ENCODE measurements at regions not wholly inside any gene's neighbourhood (a gene's known extent, or its start where the extent isn't known, plus 50 kb on each side); places are given as distances from the start of the nearest gene placed in this dataset.

DNA sequence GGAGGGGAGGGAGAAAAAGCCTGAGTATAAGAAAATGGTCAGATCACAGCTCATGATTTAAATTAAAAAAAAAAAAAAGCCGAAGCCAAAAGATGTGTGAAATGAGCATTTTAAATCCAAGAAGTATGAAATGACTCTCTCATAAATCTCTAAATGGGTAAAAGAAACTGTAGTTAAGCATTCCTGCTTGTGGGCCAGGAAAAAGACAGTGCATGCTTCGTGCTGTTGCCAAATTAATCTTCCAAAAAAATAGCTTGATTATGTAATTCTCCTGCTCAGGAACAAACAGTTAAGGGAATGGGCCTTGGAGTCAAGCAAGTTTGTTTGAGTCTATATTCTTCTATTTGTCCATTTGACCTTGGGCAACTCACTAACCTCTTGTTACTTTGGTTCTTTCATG is 325.4 kb upstream of the SEL1L start:
- whole genome bisulfite sequencing (ENCODE audit: extremely low coverage, insufficient coverage, insufficient read length), result no CpG with 5 or more reads among the region's 2 CpGs
- Histone ChIP-seq H2AFZ (ENCODE audit: insufficient read depth, low read length, poor library complexity) (no peak overlapping the region), H2AK5ac (ENCODE audit: low read length) (no peak overlapping the region), H3K79me2 (ENCODE audit: control insufficient read depth, insufficient read depth, low read length, poor library complexity) (no peaks in the 10 kb centered on the region), H3K27ac (ENCODE audit: low read depth, low read length) (no peak overlapping the region), H3K9me3 (ENCODE audit: insufficient read depth, low read depth, low read length) (peaks cover 6% of the 10 kb centered on the region), H3K36me3 (ENCODE audit: control insufficient read depth in 1 of 2, insufficient read depth in 2 of 2, low read length in 2 of 2) (peaks cover 0 to 3% of the 10 kb centered on the region in 2 experiments), H2BK12ac (ENCODE audit: low read length) (no peak overlapping the region), H2BK120ac (ENCODE audit: insufficient read depth, low read length, poor library complexity) (no peak overlapping the region), H3K79me1 (ENCODE audit: low read length) (no peaks in the 10 kb centered on the region), H3K14ac (ENCODE audit: low read length) (no peak overlapping the region), H3K4me3 (ENCODE audit: low read depth, low read length) (no peak overlapping the region), H3K18ac (ENCODE audit: low read length) (no peak overlapping the region), H3K4ac (ENCODE audit: low read depth, low read length) (no peak overlapping the region), H3K23ac (ENCODE audit: low read length) (no peak overlapping the region), H3K4me2 (ENCODE audit: low read length) (no peak overlapping the region), H3K9ac (ENCODE audit: low read length) (no peak overlapping the region), H3K4me1 (ENCODE audit: control insufficient read depth in 1 of 2, insufficient read depth in 2 of 2, low read length in 2 of 2) (no peaks in the 10 kb centered on the region), H4K12ac (ENCODE audit: low read depth, low read length) (no peak overlapping the region), H2BK5ac (ENCODE audit: low read depth, low read length, poor library complexity) (no peak overlapping the region), H3K27me3 (ENCODE audit: insufficient read depth, low read length) (no peaks in the 10 kb centered on the region), H4K8ac (ENCODE audit: low read depth, low read length) (no peak overlapping the region), H4K91ac (ENCODE audit: low read depth, low read length) (no peak overlapping the region)
- no peak for DNase-seq

DNA sequence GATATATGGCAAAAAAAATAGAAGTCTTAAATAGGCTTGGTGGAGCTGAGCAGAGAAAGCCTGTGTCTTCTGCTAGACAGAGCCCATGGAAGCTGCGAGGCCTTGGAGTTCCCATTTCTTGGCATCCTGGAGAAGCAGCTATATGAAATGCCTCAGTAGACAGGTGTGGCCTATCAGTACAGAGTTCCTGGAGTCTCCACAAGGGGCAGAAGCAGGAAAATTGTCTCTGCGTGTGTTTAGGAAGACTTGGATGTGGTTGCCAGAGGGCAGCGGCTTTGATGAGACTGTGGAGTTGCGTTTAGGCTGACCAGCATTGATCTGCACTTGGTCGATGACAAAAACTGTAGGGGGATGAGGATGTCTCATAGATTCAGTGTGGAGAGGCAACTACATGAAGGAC is 334.5 kb upstream of the SEL1L start:
- Histone ChIP-seq H3K36me3 (ENCODE audit: control insufficient read depth in 1 of 2, insufficient read depth in 2 of 2, low read length in 2 of 2) (no peaks in the 10 kb centered on the region), H2BK5ac (ENCODE audit: low read depth, low read length, poor library complexity) (no peak overlapping the region), H3K79me2 (ENCODE audit: control insufficient read depth, insufficient read depth, low read length, poor library complexity) (no peaks in the 10 kb centered on the region), H3K14ac (ENCODE audit: low read length) (no peak overlapping the region), H2BK12ac (ENCODE audit: low read length) (no peak overlapping the region), H3K4me3 (ENCODE audit: low read depth, low read length) (no peak overlapping the region), H3K9me3 (ENCODE audit: insufficient read depth, low read depth, low read length) (no peaks in the 10 kb centered on the region), H2AFZ (ENCODE audit: insufficient read depth, low read length, poor library complexity) (no peak overlapping the region), H4K91ac (ENCODE audit: low read depth, low read length) (no peak overlapping the region), H3K4me1 (ENCODE audit: control insufficient read depth in 1 of 2, insufficient read depth in 2 of 2, low read length in 2 of 2) (no peaks in the 10 kb centered on the region), H3K27ac (ENCODE audit: low read depth, low read length) (no peak overlapping the region), H3K23ac (ENCODE audit: low read length) (no peak overlapping the region), H3K4ac (ENCODE audit: low read depth, low read length) (no peak overlapping the region), H2AK5ac (ENCODE audit: low read length) (no peak overlapping the region), H3K18ac (ENCODE audit: low read length) (no peak overlapping the region), H4K8ac (ENCODE audit: low read depth, low read length) (no peak overlapping the region), H4K12ac (ENCODE audit: low read depth, low read length) (no peak overlapping the region), H3K27me3 (ENCODE audit: insufficient read depth, low read length) (no peaks in the 10 kb centered on the region), H3K4me2 (ENCODE audit: low read length) (no peak overlapping the region), H3K9ac (ENCODE audit: low read length) (no peak overlapping the region), H2BK120ac (ENCODE audit: insufficient read depth, low read length, poor library complexity) (no peak overlapping the region), H3K79me1 (ENCODE audit: low read length) (no peaks in the 10 kb centered on the region)
- no CpG with 5 or more reads among the region's 5 CpGs for WGBS (ENCODE audit: extremely low coverage, insufficient coverage, insufficient read length)
- no peak for DNase-seq

DNA sequence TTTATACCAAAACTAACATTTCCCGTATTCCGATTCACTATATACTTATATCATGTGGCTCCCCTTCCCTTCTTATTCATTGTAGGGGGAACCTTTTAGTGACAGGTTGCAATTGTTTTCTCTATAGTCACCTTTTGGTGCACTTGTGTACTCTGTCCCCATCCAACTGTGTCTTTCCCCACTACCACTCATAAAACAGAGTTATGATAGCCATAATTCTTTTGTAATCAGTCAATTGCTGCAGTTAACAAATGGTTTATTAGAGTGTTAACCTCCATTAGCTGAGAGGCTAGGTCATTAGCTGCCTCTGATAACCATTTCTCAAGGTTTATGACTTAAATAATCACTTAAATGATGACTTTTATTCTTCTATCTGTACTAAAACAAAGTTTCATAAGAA is 338.1 kb upstream of the SEL1L start:
- Histone ChIP-seq H3K79me1 (ENCODE audit: low read length) (no peaks in the 10 kb centered on the region), H3K36me3 (ENCODE audit: control insufficient read depth in 1 of 2, insufficient read depth in 2 of 2, low read length in 2 of 2) (no peaks in the 10 kb centered on the region), H3K27me3 (ENCODE audit: insufficient read depth, low read length) (no peaks in the 10 kb centered on the region), H3K9ac (ENCODE audit: low read length) (no peak overlapping the region), H4K8ac (ENCODE audit: low read depth, low read length) (no peak overlapping the region), H3K23ac (ENCODE audit: low read length) (no peak overlapping the region), H2AK5ac (ENCODE audit: low read length) (no peak overlapping the region), H3K4me1 (ENCODE audit: control insufficient read depth in 1 of 2, insufficient read depth in 2 of 2, low read length in 2 of 2) (no peaks in the 10 kb centered on the region), H3K14ac (ENCODE audit: low read length) (no peak overlapping the region), H3K4ac (ENCODE audit: low read depth, low read length) (no peak overlapping the region), H2BK5ac (ENCODE audit: low read depth, low read length, poor library complexity) (no peak overlapping the region), H3K27ac (ENCODE audit: low read depth, low read length) (no peak overlapping the region), H4K12ac (ENCODE audit: low read depth, low read length) (no peak overlapping the region), H3K9me3 (ENCODE audit: insufficient read depth, low read depth, low read length) (peaks cover 7% of the 10 kb centered on the region), H3K79me2 (ENCODE audit: control insufficient read depth, insufficient read depth, low read length, poor library complexity) (no peaks in the 10 kb centered on the region), H2AFZ (ENCODE audit: insufficient read depth, low read length, poor library complexity) (no peak overlapping the region), H3K4me3 (ENCODE audit: low read depth, low read length) (no peak overlapping the region), H2BK120ac (ENCODE audit: insufficient read depth, low read length, poor library complexity) (no peak overlapping the region), H2BK12ac (ENCODE audit: low read length) (no peak overlapping the region), H3K4me2 (ENCODE audit: low read length) (no peak overlapping the region), H4K91ac (ENCODE audit: low read depth, low read length) (no peak overlapping the region), H3K18ac (ENCODE audit: low read length) (no peak overlapping the region)
- 100% methylated on average over 2 of the region's 2 CpGs for WGBS (ENCODE audit: extremely low coverage, insufficient coverage, insufficient read length)
- DNase-seq, result no peak

DNA sequence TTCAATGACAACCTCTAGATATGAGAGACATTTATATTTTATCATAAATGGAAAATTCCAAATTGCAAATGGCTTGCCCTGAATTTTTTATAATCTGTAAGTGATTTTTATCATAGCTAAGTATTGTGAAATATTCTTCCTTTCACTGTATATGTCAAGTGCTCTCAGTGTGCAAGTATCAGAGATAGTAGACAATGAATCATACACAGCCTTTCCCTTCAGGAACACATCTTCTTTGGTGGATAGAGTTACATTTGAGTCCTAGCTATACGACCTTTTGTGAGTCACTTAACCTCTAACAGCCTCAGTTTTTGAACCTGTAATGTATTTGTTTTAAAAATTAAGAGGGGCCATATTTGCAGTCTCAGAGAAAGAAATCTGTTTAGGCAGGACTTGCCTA is 350.7 kb upstream of the SEL1L start:
- Histone ChIP-seq H3K27me3 (ENCODE audit: insufficient read depth, low read length) (no peaks in the 10 kb centered on the region), H3K4me2 (ENCODE audit: low read length) (no peak overlapping the region), H4K91ac (ENCODE audit: low read depth, low read length) (no peak overlapping the region), H3K36me3 (ENCODE audit: control insufficient read depth in 1 of 2, insufficient read depth in 2 of 2, low read length in 2 of 2) (no peaks in the 10 kb centered on the region), H4K12ac (ENCODE audit: low read depth, low read length) (no peak overlapping the region), H2AK5ac (ENCODE audit: low read length) (no peak overlapping the region), H3K79me1 (ENCODE audit: low read length) (no peaks in the 10 kb centered on the region), H3K23ac (ENCODE audit: low read length) (no peak overlapping the region), H3K27ac (ENCODE audit: low read depth, low read length) (no peak overlapping the region), H2BK12ac (ENCODE audit: low read length) (no peak overlapping the region), H2BK120ac (ENCODE audit: insufficient read depth, low read length, poor library complexity) (no peak overlapping the region), H4K8ac (ENCODE audit: low read depth, low read length) (no peak overlapping the region), H2BK5ac (ENCODE audit: low read depth, low read length, poor library complexity) (no peak overlapping the region), H3K4me3 (ENCODE audit: low read depth, low read length) (no peak overlapping the region), H3K4me1 (ENCODE audit: control insufficient read depth in 1 of 2, insufficient read depth in 2 of 2, low read length in 2 of 2) (no peaks in the 10 kb centered on the region), H3K4ac (ENCODE audit: low read depth, low read length) (no peak overlapping the region), H3K9ac (ENCODE audit: low read length) (no peak overlapping the region), H3K9me3 (ENCODE audit: insufficient read depth, low read depth, low read length) (no peaks in the 10 kb centered on the region), H3K18ac (ENCODE audit: low read length) (no peak overlapping the region), H3K79me2 (ENCODE audit: control insufficient read depth, insufficient read depth, low read length, poor library complexity) (no peaks in the 10 kb centered on the region), H2AFZ (ENCODE audit: insufficient read depth, low read length, poor library complexity) (no peak overlapping the region), H3K14ac (ENCODE audit: low read length) (no peak overlapping the region)
- no CpG with 5 or more reads among the region's 1 CpG for WGBS (ENCODE audit: extremely low coverage, insufficient coverage, insufficient read length)
- DNase-seq, result no peak
